Osteocyte (in vitro differentiated cells): ENCODE measurements at regions not wholly inside any gene's neighbourhood (a gene's known extent, or its start where the extent isn't known, plus 50 kb on each side); places are given as distances from the start of the nearest gene placed in this dataset.

Experiments
- DNase-seq: peaks from one replicate; pipeline ENCODE4 v3.0.0; 2021; ENCODE audit warnings: mixed read lengths; ENCODE audit not compliant: unreplicated experiment; ENCODE audit errors: extremely low spot score
- H3K27ac Mint-ChIP-seq: one replicate; pipeline ENCODE4 v1.8.0; 2021; ENCODE audit warnings: mild to moderate bottlenecking, mixed read lengths; ENCODE audit not compliant: unreplicated experiment
- H3K27me3 Mint-ChIP-seq: one replicate; pipeline ENCODE4 v1.8.0; 2021; ENCODE audit warnings: mixed read lengths; ENCODE audit not compliant: unreplicated experiment
- H3K36me3 Mint-ChIP-seq: one replicate; pipeline ENCODE4 v1.8.0; 2021; ENCODE audit warnings: mixed read lengths; ENCODE audit not compliant: unreplicated experiment
- H3K4me1 Mint-ChIP-seq: one replicate; pipeline ENCODE4 v1.8.0; 2021; ENCODE audit warnings: mixed read lengths; ENCODE audit not compliant: unreplicated experiment
- H3K4me3 Mint-ChIP-seq: one replicate; pipeline ENCODE4 v1.8.0; 2021; ENCODE audit warnings: mild to moderate bottlenecking, moderate library complexity, mixed read lengths; ENCODE audit not compliant: unreplicated experiment
- H3K9me3 Mint-ChIP-seq: one replicate; pipeline ENCODE4 v1.8.0; 2021; ENCODE audit warnings: mixed read lengths; ENCODE audit not compliant: unreplicated experiment
- TF ChIP-seq, protein P1 (sequence below): fragments of 200-600 bp; sonication (generic); IDR thresholded peaks from 2 replicates; pipeline ENCODE4 v1.5.0; 2021; ENCODE audit warnings: antibody characterized with exemption, mild to moderate bottlenecking, moderate library complexity

DNA sequence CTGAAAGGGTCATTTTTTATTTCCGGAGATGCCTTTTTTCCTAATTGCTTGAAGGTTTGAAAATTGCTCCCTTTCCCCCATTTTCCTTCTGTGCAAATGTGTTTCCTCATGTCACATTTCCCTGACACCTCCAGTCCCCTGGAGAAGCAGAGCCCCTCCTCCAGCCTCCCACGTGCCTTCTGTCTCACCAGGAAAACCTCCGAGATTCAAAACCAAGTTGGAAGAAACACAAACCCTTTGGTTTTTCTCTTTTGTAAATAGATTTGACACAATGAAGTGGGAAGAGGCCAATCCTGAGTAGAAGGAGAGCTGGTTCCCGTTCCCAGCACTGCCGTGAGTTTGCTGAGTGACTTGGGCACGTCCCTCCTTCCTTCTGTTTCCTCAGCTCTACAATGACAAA lies 125.4 kb upstream of the MYCN start:
- no peak overlapping the region for H3K4me3 Mint-ChIP-seq
- no peak overlapping the region for H3K27ac Mint-ChIP-seq
- no peak for DNase-seq
- H3K9me3 Mint-ChIP-seq: no peaks in the 10 kb centered on the region
- TF ChIP-seq, protein P1, sequence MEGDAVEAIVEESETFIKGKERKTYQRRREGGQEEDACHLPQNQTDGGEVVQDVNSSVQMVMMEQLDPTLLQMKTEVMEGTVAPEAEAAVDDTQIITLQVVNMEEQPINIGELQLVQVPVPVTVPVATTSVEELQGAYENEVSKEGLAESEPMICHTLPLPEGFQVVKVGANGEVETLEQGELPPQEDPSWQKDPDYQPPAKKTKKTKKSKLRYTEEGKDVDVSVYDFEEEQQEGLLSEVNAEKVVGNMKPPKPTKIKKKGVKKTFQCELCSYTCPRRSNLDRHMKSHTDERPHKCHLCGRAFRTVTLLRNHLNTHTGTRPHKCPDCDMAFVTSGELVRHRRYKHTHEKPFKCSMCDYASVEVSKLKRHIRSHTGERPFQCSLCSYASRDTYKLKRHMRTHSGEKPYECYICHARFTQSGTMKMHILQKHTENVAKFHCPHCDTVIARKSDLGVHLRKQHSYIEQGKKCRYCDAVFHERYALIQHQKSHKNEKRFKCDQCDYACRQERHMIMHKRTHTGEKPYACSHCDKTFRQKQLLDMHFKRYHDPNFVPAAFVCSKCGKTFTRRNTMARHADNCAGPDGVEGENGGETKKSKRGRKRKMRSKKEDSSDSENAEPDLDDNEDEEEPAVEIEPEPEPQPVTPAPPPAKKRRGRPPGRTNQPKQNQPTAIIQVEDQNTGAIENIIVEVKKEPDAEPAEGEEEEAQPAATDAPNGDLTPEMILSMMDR: no peak
- no peaks in the 10 kb centered on the region for H3K36me3 Mint-ChIP-seq
- H3K27me3 Mint-ChIP-seq: peaks cover 11% of the 10 kb centered on the region
- no peaks in the 10 kb centered on the region for H3K4me1 Mint-ChIP-seq

DNA sequence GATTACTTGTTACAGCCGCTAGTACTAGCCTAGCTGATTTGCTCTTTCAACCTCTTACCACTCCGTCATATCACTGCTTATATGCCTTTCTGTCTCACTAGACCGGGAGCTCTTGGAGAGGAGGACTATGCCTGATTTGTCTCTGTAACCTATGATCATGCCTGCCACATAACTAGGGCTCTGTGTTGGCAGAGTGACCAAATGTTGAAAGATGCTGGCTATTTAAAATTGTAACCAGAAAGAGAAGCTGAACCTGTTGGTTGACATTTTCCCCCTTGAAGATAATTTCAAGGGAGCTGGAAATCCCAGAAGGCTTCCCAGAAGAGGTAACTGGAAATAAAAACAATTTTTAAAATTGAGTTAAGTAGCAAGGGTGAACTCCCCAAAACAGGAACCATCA lies 124.1 kb upstream of the MYCN start:
- Mint-ChIP-seq H3K4me1 (no peaks in the 10 kb centered on the region), H3K27me3 (peaks cover 8% of the 10 kb centered on the region), H3K27ac (no peak overlapping the region), H3K9me3 (no peaks in the 10 kb centered on the region), H3K36me3 (no peaks in the 10 kb centered on the region), H3K4me3 (no peak overlapping the region)
- TF ChIP-seq, protein P1: no peak
- DNase-seq: no peak

DNA sequence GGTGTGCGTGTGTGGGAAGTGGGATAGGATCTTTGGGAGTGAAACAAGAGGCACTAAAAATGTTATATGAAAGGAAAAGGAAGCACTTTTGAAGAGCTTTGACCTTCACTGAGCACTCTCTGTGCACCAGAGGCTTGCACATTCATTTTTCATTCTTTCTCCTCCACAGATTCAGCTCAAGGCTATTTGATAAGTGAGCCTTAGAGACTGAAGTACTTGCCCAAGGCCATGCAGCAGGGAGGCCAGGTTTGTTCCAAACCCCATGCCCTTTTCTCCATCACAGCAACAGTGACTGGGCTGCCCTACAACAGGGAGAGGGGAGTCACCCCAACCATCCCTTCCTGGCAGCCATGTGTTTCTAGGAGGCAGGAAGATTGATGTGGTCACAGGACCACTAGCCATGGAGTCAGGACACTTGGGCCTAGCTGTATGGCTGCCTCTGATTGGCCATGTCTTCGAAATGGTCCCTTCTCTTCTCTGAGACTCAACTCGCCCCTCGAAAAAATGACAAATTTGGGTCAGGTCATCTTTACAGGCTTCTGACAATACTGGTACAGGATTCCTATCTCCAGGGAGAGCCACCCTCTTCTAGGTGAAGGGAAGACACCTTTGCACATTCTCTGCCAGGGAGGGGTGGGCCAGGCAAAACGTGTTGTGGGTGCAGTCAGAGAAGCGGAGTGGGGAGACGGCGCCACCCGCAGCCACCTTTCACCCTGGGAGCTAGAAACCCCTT lies 123.5 kb upstream of the MYCN start:
- Mint-ChIP-seq H3K9me3 (no peaks in the 10 kb centered on the region), H3K4me3 (no peak overlapping the region), H3K27ac (no peak overlapping the region), H3K36me3 (no peaks in the 10 kb centered on the region), H3K4me1 (no peaks in the 10 kb centered on the region), H3K27me3 (peaks cover 8% of the 10 kb centered on the region)
- no peak for DNase-seq
- TF ChIP-seq, protein P1: no peak

DNA sequence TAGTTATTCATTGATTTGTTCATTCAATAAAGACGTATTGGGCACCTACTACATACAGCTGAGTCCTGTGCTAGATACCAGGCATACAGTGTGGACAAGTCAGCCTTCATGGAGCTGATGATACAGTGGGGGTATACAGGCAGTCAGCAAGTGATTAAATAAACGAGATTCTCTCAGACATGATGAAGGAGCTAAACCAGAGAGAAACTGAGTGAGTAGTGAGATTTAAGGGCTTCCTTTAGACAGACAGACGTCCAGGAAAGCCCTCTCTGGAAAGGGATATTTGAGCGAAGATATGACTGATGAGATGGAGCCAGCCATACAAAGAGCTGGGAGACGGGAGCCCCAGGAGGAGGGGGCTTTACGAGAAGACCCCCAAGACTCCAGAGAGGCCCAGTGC lies 122.6 kb upstream of the MYCN start:
- Mint-ChIP-seq H3K27ac (no peak overlapping the region), H3K36me3 (no peaks in the 10 kb centered on the region), H3K27me3 (peaks cover 8% of the 10 kb centered on the region), H3K9me3 (no peaks in the 10 kb centered on the region), H3K4me3 (no peak overlapping the region), H3K4me1 (no peaks in the 10 kb centered on the region)
- TF ChIP-seq, protein P1: no peak
- DNase-seq: no peak

DNA sequence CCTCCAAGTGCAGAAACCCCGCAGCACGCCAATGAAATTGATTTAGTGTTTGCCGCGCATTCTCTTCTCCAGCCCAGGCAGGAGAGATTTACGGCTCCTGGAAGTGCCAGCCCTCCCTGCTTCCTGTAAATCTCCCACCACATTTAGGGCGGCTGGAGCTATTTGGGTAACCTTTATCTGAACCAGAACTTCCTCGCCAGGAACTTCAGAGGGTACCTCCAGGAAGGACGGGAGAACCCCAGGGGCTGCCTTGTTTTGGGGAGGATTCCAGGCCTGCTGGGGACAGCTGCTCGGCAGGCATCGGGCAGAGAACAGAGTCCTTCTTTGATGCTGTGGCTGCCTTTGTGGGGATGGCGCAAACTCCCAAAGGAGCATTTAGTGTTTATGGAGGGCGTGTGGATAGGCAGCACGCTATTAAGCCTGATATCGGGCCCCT lies 122.0 kb upstream of the MYCN start:
- Mint-ChIP-seq H3K27me3 (peaks cover 8% of the 10 kb centered on the region), H3K4me1 (no peaks in the 10 kb centered on the region), H3K27ac (no peak overlapping the region), H3K36me3 (no peaks in the 10 kb centered on the region), H3K4me3 (no peak overlapping the region), H3K9me3 (no peaks in the 10 kb centered on the region)
- DNase-seq: no peak
- TF ChIP-seq, protein P1: no peak
